H9 (cell line): ENCODE measurements at regions not wholly inside any gene's neighbourhood (a gene's known extent, or its start where the extent isn't known, plus 50 kb on each side); places are given as distances from the start of the nearest gene placed in this dataset.

Source experiments
- DNase-seq: peaks from one replicate; pipeline ENCODE4 v3.0.0-alpha.2; 2017
- H2AFZ ChIP-seq: one replicate; pipeline ENCODE4 v1.6.1; 2013; ENCODE audit warnings: mild to moderate bottlenecking, low read length, control low read depth, moderate library complexity
- H2AK5ac ChIP-seq: 2 replicates; pipeline ENCODE4 v1.6.1; 2013; ENCODE audit warnings: low read length, control low read depth, mixed read lengths; ENCODE audit not compliant: insufficient read length
- H2BK120ac ChIP-seq: one replicate; pipeline ENCODE4 v1.6.1; 2013; ENCODE audit warnings: low read depth, mild to moderate bottlenecking, low read length, control low read depth, inconsistent platforms; ENCODE audit not compliant: poor library complexity, severe bottlenecking
- H2BK12ac ChIP-seq: 2 replicates; pipeline ENCODE4 v1.6.1; 2013; ENCODE audit warnings: low read length, control low read depth, mixed read lengths, low read depth; ENCODE audit not compliant: insufficient read length
- H2BK15ac ChIP-seq: 2 replicates; pipeline ENCODE4 v1.6.1; 2013; ENCODE audit warnings: low read depth, low read length, control low read depth
- H2BK20ac ChIP-seq: one replicate; pipeline ENCODE4 v1.6.1; 2013; ENCODE audit warnings: low read depth, mild to moderate bottlenecking, low read length, control low read depth, inconsistent platforms; ENCODE audit not compliant: poor library complexity, severe bottlenecking
- H2BK5ac ChIP-seq: 2 replicates; pipeline ENCODE4 v1.6.1; 2013; ENCODE audit warnings: low read length, control low read depth, mixed read lengths; ENCODE audit not compliant: insufficient read length
- H3K14ac ChIP-seq: 2 replicates; pipeline ENCODE4 v1.6.1; 2013; ENCODE audit warnings: low read length, control low read depth; ENCODE audit not compliant: insufficient read depth
- H3K18ac ChIP-seq: 2 replicates; pipeline ENCODE4 v1.6.1; 2013; ENCODE audit warnings: low read depth, mild to moderate bottlenecking, mixed read lengths, low read length, control low read depth; ENCODE audit not compliant: insufficient read length
- H3K23ac ChIP-seq: 2 replicates; pipeline ENCODE4 v1.6.1; 2013; ENCODE audit warnings: low read length, control low read depth, mixed read lengths, low read depth; ENCODE audit not compliant: insufficient read length
- H3K23me2 ChIP-seq: 2 replicates; pipeline ENCODE4 v1.6.1; 2013; ENCODE audit warnings: low read depth, mild to moderate bottlenecking, mixed read lengths, low read length, control low read depth; ENCODE audit not compliant: insufficient read length, poor library complexity, severe bottlenecking
- H3K27ac ChIP-seq: 2 replicates; pipeline ENCODE4 v1.5.1; 2013; ENCODE audit warnings: low read length, control low read depth, mixed read lengths, low read depth; ENCODE audit not compliant: insufficient read length
- H3K27me3 ChIP-seq: 2 replicates; pipeline ENCODE4 v1.6.1; 2013; ENCODE audit warnings: low read length, control low read depth, inconsistent platforms; ENCODE audit not compliant: insufficient read depth
- H3K4ac ChIP-seq: 2 replicates; pipeline ENCODE4 v1.6.1; 2013; ENCODE audit warnings: low read depth, mild to moderate bottlenecking, control low read depth, inconsistent platforms, low read length, moderate library complexity
- H3K4me1 ChIP-seq: 2 replicates; pipeline ENCODE4 v1.6.1; 2013; ENCODE audit warnings: low read length, control low read depth, inconsistent platforms; ENCODE audit not compliant: insufficient read depth
- H3K4me2 ChIP-seq: 2 replicates; pipeline ENCODE4 v1.6.1; 2013; ENCODE audit warnings: low read length, control low read depth, mixed read lengths; ENCODE audit not compliant: insufficient read length, insufficient read depth
- H3K56ac ChIP-seq: 2 replicates; pipeline ENCODE4 v1.6.1; 2013; ENCODE audit warnings: low read depth, mild to moderate bottlenecking, mixed read lengths, low read length, control low read depth; ENCODE audit not compliant: insufficient read length
- H3K79me1 ChIP-seq: 2 replicates; pipeline ENCODE4 v1.6.1; 2013; ENCODE audit warnings: low read depth, mild to moderate bottlenecking, moderate library complexity, low read length, control low read depth, inconsistent platforms; ENCODE audit not compliant: insufficient read depth, poor library complexity, severe bottlenecking
- H3K79me2 ChIP-seq: 2 replicates; pipeline ENCODE4 v1.6.1; 2013; ENCODE audit warnings: low read length, control low read depth, inconsistent platforms; ENCODE audit not compliant: insufficient read depth
- H3K9ac ChIP-seq: 2 replicates; pipeline ENCODE4 v1.6.1; 2013; ENCODE audit warnings: low read length, control low read depth, mixed read lengths; ENCODE audit not compliant: insufficient read length; ENCODE audit errors: extremely low read depth
- H3K9me3 ChIP-seq: one replicate; pipeline ENCODE4 v1.6.1; 2013; ENCODE audit warnings: low read depth, low read length, inconsistent platforms; ENCODE audit not compliant: control insufficient read depth
- H3T11ph ChIP-seq: one replicate; pipeline ENCODE4 v1.6.1; 2013; ENCODE audit warnings: mild to moderate bottlenecking, low read length, control low read depth, inconsistent platforms
- H4K20me1 ChIP-seq: one replicate; pipeline ENCODE4 v1.6.1; 2013; ENCODE audit not compliant: control insufficient read depth, insufficient read length, insufficient read depth
- H4K5ac ChIP-seq: 2 replicates; pipeline ENCODE4 v1.6.1; 2013; ENCODE audit warnings: low read depth, mild to moderate bottlenecking, mixed read lengths, low read length, control low read depth; ENCODE audit not compliant: insufficient read length
- H4K8ac ChIP-seq: replicated peaks from 2 replicates; pipeline ENCODE4 v1.6.1; 2013; ENCODE audit warnings: low read length, control low read depth, mixed read lengths, low read depth; ENCODE audit not compliant: insufficient read length
- H4K91ac ChIP-seq: 2 replicates; pipeline ENCODE4 v1.6.1; 2013; ENCODE audit warnings: low read depth, mild to moderate bottlenecking, moderate library complexity, mixed read lengths, low read length, control low read depth; ENCODE audit not compliant: insufficient read length
- H3K27ac Mint-ChIP-seq, 3 experiments: 2 replicates in 2 of 3; 3 replicates in 1 of 3; pipeline ENCODE4 v1.8.0; 2020 to 2021; ENCODE audit warnings: mixed read lengths in 3 of 3, mild to moderate bottlenecking in 1 of 3, moderate library complexity in 1 of 3
- H3K27me3 Mint-ChIP-seq: 2 replicates; pipeline ENCODE4 v1.8.0; 2021; ENCODE audit warnings: low read depth, mild to moderate bottlenecking, moderate library complexity, mixed read lengths
- H3K36me3 Mint-ChIP-seq, 3 experiments: 2 replicates in 2 of 3; 3 replicates in 1 of 3; pipeline ENCODE4 v1.8.0; 2020 to 2021; ENCODE audit warnings: low read depth in 3 of 3, mixed read lengths in 3 of 3; ENCODE audit not compliant: insufficient read depth in 1 of 3
- H3K4me1 Mint-ChIP-seq, 2 experiments: 2 replicates each; pipeline ENCODE4 v1.8.0; 2020; ENCODE audit warnings: mixed read lengths in 2 of 2
- H3K4me3 Mint-ChIP-seq, 2 experiments: 2 replicates in 1 of 2; 3 replicates in 1 of 2; pipeline ENCODE4 v1.8.0; 2020 to 2021; ENCODE audit warnings: mild to moderate bottlenecking in 2 of 2, mixed read lengths in 2 of 2, moderate library complexity in 1 of 2
- H3K9me3 Mint-ChIP-seq, 2 experiments: 2 replicates in 1 of 2; 3 replicates in 1 of 2; pipeline ENCODE4 v1.8.0; 2020; ENCODE audit warnings: mild to moderate bottlenecking in 2 of 2, mixed read lengths in 2 of 2, moderate library complexity in 1 of 2
- CTCF ChIP-seq: fragments of 200-600 bp; sonication (generic); conservative IDR thresholded peaks from 3 replicates; pipeline ENCODE4 v1.8.0; 2021; ENCODE audit warnings: antibody characterized with exemption, mild to moderate bottlenecking
- WGBS: extraction: QIAGEN DNeasy Blood & Tissue Kit; methylation state at CpG from one replicate; pipeline ENCODE4 v1.1.7; 2013; ENCODE audit warnings: missing lambda C conversion rate, low lambda C conversion rate, mixed read lengths; ENCODE audit not compliant: insufficient read length; ENCODE audit errors: extremely low coverage; 5-methylcytosine and 5-hydroxymethylcytosine counted together

- no peak overlapping the region for H3K4me2 ChIP-seq
- no peak overlapping the region for H3K56ac ChIP-seq
- H2AK5ac ChIP-seq, result no peak overlapping the region
- Mint-ChIP-seq H3K4me3 (no peak overlapping the region), H3K27me3 (peaks cover 23% of the 10 kb centered on the region), H3K9me3 (no peaks in the 10 kb centered on the region), H3K27ac (no peak overlapping the region), H3K4me1 (no peaks in the 10 kb centered on the region), H3K36me3 (no peaks in the 10 kb centered on the region)
- no peak overlapping the region for H3T11ph ChIP-seq
- H3K14ac ChIP-seq, result no peak overlapping the region
- no peaks in the 10 kb centered on the region for H3K79me1 ChIP-seq
- DNase-seq, result no peak
- WGBS, result no CpG with 5 or more reads among the region's 1 CpG
- no peak overlapping the region for H3K27ac ChIP-seq
- H3K4ac ChIP-seq, result no peak overlapping the region
- no peak overlapping the region for H2BK120ac ChIP-seq
- no peaks in the 10 kb centered on the region for H3K27me3 ChIP-seq
- H3K23ac ChIP-seq, result no peak overlapping the region
- no peaks in the 10 kb centered on the region for H3K23me2 ChIP-seq
- no peak overlapping the region for H2AFZ ChIP-seq
- TF ChIP-seq CTCF, result no peak
- no peak overlapping the region for H4K5ac ChIP-seq
- H4K20me1 ChIP-seq, result no peaks in the 10 kb centered on the region
- no peak overlapping the region for H3K18ac ChIP-seq
- no peaks in the 10 kb centered on the region for H3K9me3 ChIP-seq
- H4K8ac ChIP-seq, result no peak overlapping the region
- no peak overlapping the region for H3K9ac ChIP-seq
- H2BK20ac ChIP-seq, result no peak overlapping the region
- no peaks in the 10 kb centered on the region for H3K79me2 ChIP-seq
- no peak overlapping the region for H4K91ac ChIP-seq
- H2BK12ac ChIP-seq, result no peak overlapping the region
- H2BK5ac ChIP-seq, result no peak overlapping the region
- no peaks in the 10 kb centered on the region for H3K4me1 ChIP-seq
- H2BK15ac ChIP-seq, result no peak overlapping the region
These were observed 231.4 kb downstream of the LRRN1 start for GRCh38 chr3:4030624-4031023.
